ENCODE measurements at regions not wholly inside any gene's neighbourhood (a gene's known extent, or its start where the extent isn't known, plus 50 kb on each side); places are given as distances from the start of the nearest gene placed in this dataset.

DNA sequence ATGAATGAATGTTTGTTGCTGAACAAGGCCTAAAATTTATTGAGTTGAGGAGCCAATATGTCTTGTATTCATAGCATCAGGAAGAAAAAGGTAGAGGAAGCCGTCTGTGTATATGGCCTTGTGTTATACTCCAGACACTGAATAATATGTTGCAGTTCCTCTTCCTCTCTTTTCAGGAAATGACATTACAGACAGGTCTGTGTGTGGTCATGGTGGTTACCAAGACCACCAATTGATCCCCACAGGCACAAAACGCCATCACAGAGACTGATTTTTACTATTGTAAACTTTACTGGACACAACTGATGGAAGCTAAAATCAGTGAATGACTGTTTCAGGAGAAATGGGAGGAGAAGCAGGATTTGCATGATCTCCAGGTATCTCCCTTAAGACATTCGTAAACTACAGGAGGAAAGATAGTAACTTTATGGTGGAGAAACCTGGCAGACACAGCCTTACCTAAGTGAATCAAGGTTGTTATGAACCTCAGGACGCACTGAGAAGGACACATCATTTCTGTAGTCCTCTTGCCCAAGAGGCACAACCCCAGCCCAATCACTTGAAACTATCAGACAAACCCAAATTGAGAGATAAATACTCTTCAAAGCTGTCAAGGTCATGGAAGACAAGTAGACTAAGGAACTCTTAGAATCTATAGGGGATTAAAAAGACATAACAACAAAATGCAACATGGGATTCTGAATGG is 334.1 kb upstream of the RGS6 start:
- Histone ChIP-seq H3K27ac (ENCODE audit: insufficient read length, low read depth, low read length) (no peak overlapping the region), H2BK20ac (ENCODE audit: low read depth, low read length, poor library complexity, severe bottlenecking) (no peak overlapping the region), H3K9me3 (ENCODE audit: control insufficient read depth, low read depth, low read length) (no peaks in the 10 kb centered on the region), H2AK5ac (ENCODE audit: insufficient read length, low read length) (no peak overlapping the region), H2BK15ac (ENCODE audit: low read depth, low read length) (no peak overlapping the region), H3K23ac (ENCODE audit: insufficient read length, low read depth, low read length) (no peak overlapping the region), H3K79me2 (ENCODE audit: insufficient read depth, low read length) (peaks cover 2% of the 10 kb centered on the region; the same call in 1 of the 2 replicates), H2BK12ac (ENCODE audit: insufficient read length, low read depth, low read length) (no peak overlapping the region), H3T11ph (ENCODE audit: low read length) (no peak overlapping the region), H3K18ac (ENCODE audit: insufficient read length, low read depth, low read length) (no peak overlapping the region), H2BK120ac (ENCODE audit: low read depth, low read length, poor library complexity, severe bottlenecking) (no peak overlapping the region), H4K20me1 (ENCODE audit: control insufficient read depth, insufficient read depth, insufficient read length) (no peaks in the 10 kb centered on the region), H3K14ac (ENCODE audit: insufficient read depth, low read length) (no peak overlapping the region), H4K5ac (ENCODE audit: insufficient read length, low read depth, low read length) (no peak overlapping the region), H4K8ac (replicated peaks; ENCODE audit: insufficient read length, low read depth, low read length) (no peak overlapping the region), H3K56ac (ENCODE audit: insufficient read length, low read depth, low read length) (no peak overlapping the region), H3K79me1 (ENCODE audit: insufficient read depth, low read depth, low read length, poor library complexity, severe bottlenecking) (peaks cover 3% of the 10 kb centered on the region), H3K4ac (ENCODE audit: low read depth, low read length) (no peak overlapping the region), H3K23me2 (ENCODE audit: insufficient read length, low read depth, low read length, poor library complexity, severe bottlenecking) (no peaks in the 10 kb centered on the region), H3K4me1 (ENCODE audit: insufficient read depth, low read length) (no peaks in the 10 kb centered on the region), H2BK5ac (ENCODE audit: insufficient read length, low read length) (no peak overlapping the region), H4K91ac (ENCODE audit: insufficient read length, low read depth, low read length) (no peak overlapping the region), H2AFZ (ENCODE audit: low read length) (no peak overlapping the region), H3K27me3 (ENCODE audit: insufficient read depth, low read length) (no peaks in the 10 kb centered on the region), H3K4me2 (ENCODE audit: insufficient read depth, insufficient read length, low read length) (no peak overlapping the region), H3K9ac (ENCODE audit: extremely low read depth, insufficient read length, low read length) (no peak overlapping the region)
- DNase-seq: no peak
- Mint-ChIP-seq H3K9me3 (peaks cover 12 to 13% of the 10 kb centered on the region in 2 experiments), H3K4me1 (peaks cover 13 to 15% of the 10 kb centered on the region in 2 experiments), H3K27me3 (ENCODE audit: low read depth) (peaks cover 19% of the 10 kb centered on the region), H3K4me3 (no peak overlapping the region), H3K36me3 (ENCODE audit: insufficient read depth in 1 of 3, low read depth in 3 of 3) (peaks cover 16 to 21% (median 18%) of the 10 kb centered on the region in 3 experiments), H3K27ac (no peak overlapping the region)
- TF ChIP-seq, protein P1, sequence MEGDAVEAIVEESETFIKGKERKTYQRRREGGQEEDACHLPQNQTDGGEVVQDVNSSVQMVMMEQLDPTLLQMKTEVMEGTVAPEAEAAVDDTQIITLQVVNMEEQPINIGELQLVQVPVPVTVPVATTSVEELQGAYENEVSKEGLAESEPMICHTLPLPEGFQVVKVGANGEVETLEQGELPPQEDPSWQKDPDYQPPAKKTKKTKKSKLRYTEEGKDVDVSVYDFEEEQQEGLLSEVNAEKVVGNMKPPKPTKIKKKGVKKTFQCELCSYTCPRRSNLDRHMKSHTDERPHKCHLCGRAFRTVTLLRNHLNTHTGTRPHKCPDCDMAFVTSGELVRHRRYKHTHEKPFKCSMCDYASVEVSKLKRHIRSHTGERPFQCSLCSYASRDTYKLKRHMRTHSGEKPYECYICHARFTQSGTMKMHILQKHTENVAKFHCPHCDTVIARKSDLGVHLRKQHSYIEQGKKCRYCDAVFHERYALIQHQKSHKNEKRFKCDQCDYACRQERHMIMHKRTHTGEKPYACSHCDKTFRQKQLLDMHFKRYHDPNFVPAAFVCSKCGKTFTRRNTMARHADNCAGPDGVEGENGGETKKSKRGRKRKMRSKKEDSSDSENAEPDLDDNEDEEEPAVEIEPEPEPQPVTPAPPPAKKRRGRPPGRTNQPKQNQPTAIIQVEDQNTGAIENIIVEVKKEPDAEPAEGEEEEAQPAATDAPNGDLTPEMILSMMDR (conservative IDR thresholded peaks at IDR 0.05): no peak
- no CpG with 5 or more reads among the region's 4 CpGs for WGBS (ENCODE audit: extremely low coverage, insufficient read length, low lambda C conversion rate)
